ENCODE measurements at regions not wholly inside any gene's neighbourhood (a gene's known extent, or its start where the extent isn't known, plus 50 kb on each side); places are given as distances from the start of the nearest gene placed in this dataset.

GRCh38 chr5:3214396-3214795 lies 381.2 kb upstream of the IRX1 start:
- Histone ChIP-seq H3K9ac (no peak overlapping the region), H3K27me3 (ENCODE audit: insufficient read depth) (no peaks in the 10 kb centered on the region), H2AFZ (ENCODE audit: low read depth) (no peak overlapping the region), H3F3A (replicated peaks; ENCODE audit: insufficient read depth) (no peaks in the 10 kb centered on the region), H3K36me3 (replicated peaks in 1 of 2; ENCODE audit: control insufficient read depth in 1 of 2, insufficient read depth in 2 of 2, low read length in 1 of 2) (no peaks in the 10 kb centered on the region), H3K4me3 (ENCODE audit: low read depth in 2 of 2, low read length in 1 of 2) (no peak overlapping the region), H3K9me3 (no peaks in the 10 kb centered on the region), H3K79me2 (ENCODE audit: insufficient read depth) (no peaks in the 10 kb centered on the region), H4K20me1 (ENCODE audit: insufficient read depth) (no peaks in the 10 kb centered on the region), H3K27ac (ENCODE audit: low read depth in 2 of 2, low read length in 1 of 2) (no peak overlapping the region), H3K4me1 (ENCODE audit: control insufficient read depth in 1 of 2, insufficient read depth in 2 of 2, low read depth in 1 of 2, low read length in 1 of 2) (no peaks in the 10 kb centered on the region), H3K4me2 (no peak overlapping the region), H3K9me2 (no peaks in the 10 kb centered on the region)
- POLR2A ChIA-PET, result no interaction called here
- WGBS (ENCODE audit: low lambda C conversion rate), result 8% methylated on average over 7 of the region's 8 CpGs
- CTCF ChIA-PET, result no interaction called here
- DNase-seq, result no peak
- TF ChIP-seq EP300 (IDR thresholded peaks at IDR 0.05; ENCODE audit: borderline replicate concordance in 1 of 2, low read depth in 1 of 2, low read length in 1 of 2), result no peak

DNA sequence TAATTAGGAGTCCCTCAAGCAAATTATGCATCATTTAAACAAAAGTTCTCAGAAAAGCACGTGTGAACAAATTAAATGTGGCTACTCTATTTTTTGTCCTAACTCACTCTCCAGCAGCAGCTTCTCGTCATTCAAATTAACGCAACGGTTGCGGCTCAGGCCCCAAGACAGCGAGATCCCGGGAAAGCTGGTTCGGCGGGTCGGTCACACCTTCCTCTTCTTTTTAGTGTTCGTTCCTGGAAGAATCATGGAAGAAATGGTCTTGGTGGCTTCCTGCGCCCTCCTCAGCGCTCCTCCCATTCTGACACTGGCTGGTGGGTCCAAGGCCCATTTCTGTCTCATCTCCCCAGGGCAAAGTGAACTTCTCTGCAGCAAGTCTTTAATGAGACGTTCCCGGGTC lies 382.8 kb upstream of the IRX1 start:
- Histone ChIP-seq H3K4me2 (no peak overlapping the region), H3K4me3 (ENCODE audit: low read depth in 2 of 2, low read length in 1 of 2) (no peak overlapping the region), H3K27me3 (ENCODE audit: insufficient read depth) (no peaks in the 10 kb centered on the region), H3K9ac (no peak overlapping the region), H3K27ac (ENCODE audit: low read depth in 2 of 2, low read length in 1 of 2) (no peak overlapping the region), H3K9me2 (no peaks in the 10 kb centered on the region), H2AFZ (ENCODE audit: low read depth) (no peak overlapping the region), H3K4me1 (ENCODE audit: control insufficient read depth in 1 of 2, insufficient read depth in 2 of 2, low read depth in 1 of 2, low read length in 1 of 2) (no peaks in the 10 kb centered on the region), H3K9me3 (no peaks in the 10 kb centered on the region), H3K79me2 (ENCODE audit: insufficient read depth) (no peaks in the 10 kb centered on the region), H4K20me1 (ENCODE audit: insufficient read depth) (no peaks in the 10 kb centered on the region), H3K36me3 (replicated peaks in 1 of 2; ENCODE audit: control insufficient read depth in 1 of 2, insufficient read depth in 2 of 2, low read length in 1 of 2) (no peaks in the 10 kb centered on the region), H3F3A (replicated peaks; ENCODE audit: insufficient read depth) (no peaks in the 10 kb centered on the region)
- ChIA-PET POLR2A (no interaction called here), CTCF (no interaction called here)
- 22% methylated on average over 15 of the region's 15 CpGs for whole genome bisulfite sequencing (ENCODE audit: low lambda C conversion rate)
- DNase-seq, result no peak
- TF ChIP-seq, protein P1, sequence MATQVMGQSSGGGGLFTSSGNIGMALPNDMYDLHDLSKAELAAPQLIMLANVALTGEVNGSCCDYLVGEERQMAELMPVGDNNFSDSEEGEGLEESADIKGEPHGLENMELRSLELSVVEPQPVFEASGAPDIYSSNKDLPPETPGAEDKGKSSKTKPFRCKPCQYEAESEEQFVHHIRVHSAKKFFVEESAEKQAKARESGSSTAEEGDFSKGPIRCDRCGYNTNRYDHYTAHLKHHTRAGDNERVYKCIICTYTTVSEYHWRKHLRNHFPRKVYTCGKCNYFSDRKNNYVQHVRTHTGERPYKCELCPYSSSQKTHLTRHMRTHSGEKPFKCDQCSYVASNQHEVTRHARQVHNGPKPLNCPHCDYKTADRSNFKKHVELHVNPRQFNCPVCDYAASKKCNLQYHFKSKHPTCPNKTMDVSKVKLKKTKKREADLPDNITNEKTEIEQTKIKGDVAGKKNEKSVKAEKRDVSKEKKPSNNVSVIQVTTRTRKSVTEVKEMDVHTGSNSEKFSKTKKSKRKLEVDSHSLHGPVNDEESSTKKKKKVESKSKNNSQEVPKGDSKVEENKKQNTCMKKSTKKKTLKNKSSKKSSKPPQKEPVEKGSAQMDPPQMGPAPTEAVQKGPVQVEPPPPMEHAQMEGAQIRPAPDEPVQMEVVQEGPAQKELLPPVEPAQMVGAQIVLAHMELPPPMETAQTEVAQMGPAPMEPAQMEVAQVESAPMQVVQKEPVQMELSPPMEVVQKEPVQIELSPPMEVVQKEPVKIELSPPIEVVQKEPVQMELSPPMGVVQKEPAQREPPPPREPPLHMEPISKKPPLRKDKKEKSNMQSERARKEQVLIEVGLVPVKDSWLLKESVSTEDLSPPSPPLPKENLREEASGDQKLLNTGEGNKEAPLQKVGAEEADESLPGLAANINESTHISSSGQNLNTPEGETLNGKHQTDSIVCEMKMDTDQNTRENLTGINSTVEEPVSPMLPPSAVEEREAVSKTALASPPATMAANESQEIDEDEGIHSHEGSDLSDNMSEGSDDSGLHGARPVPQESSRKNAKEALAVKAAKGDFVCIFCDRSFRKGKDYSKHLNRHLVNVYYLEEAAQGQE (IDR thresholded peaks at IDR 0.05; ENCODE audit: low read depth, low read length), result no peak
- TF ChIP-seq CHD2 (IDR thresholded peaks at IDR 0.05; ENCODE audit: low read length, partially characterized antibody), result no peak
- no peak for TF ChIP-seq EP300 (IDR thresholded peaks at IDR 0.05; ENCODE audit: borderline replicate concordance in 1 of 2, low read depth in 1 of 2, low read length in 1 of 2)
- TF ChIP-seq MAX (IDR thresholded peaks at IDR 0.05; ENCODE audit: low read depth), result no peak
- TF ChIP-seq FOXJ3 (CRISPR knock-in tag; IDR thresholded peaks at IDR 0.05), result no peak
- no peak for TF ChIP-seq TEAD4 (IDR thresholded peaks at IDR 0.05; ENCODE audit: borderline replicate concordance, insufficient read depth)

DNA sequence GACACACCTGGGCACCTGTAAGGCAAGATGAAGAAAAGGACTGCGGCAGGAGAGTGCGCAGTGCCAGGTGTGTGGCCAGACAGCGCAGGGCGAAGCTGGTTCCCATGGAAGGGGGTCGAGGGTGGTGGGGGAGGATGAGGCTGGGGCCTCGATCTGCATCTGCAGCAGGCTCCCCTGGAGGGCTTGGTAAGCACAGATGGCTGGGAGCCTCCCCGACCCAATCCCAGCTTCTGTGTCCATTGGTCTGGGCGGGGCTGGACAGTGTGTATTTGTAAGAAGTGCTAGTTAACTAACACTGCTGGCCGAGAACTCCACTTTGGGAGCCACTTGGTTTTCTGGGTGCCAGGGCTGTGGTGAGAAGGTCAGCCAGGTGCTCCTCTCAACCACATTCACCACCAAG lies 385.1 kb upstream of the IRX1 start:
- Histone ChIP-seq H3K4me1 (ENCODE audit: control insufficient read depth in 1 of 2, insufficient read depth in 2 of 2, low read depth in 1 of 2, low read length in 1 of 2) (no peaks in the 10 kb centered on the region), H3K4me2 (no peak overlapping the region), H3K9me3 (no peaks in the 10 kb centered on the region), H4K20me1 (ENCODE audit: insufficient read depth) (no peaks in the 10 kb centered on the region), H3F3A (replicated peaks; ENCODE audit: insufficient read depth) (no peaks in the 10 kb centered on the region), H2AFZ (ENCODE audit: low read depth) (no peak overlapping the region), H3K9me2 (no peaks in the 10 kb centered on the region), H3K9ac (no peak overlapping the region), H3K36me3 (replicated peaks in 1 of 2; ENCODE audit: control insufficient read depth in 1 of 2, insufficient read depth in 2 of 2, low read length in 1 of 2) (no peaks in the 10 kb centered on the region), H3K79me2 (ENCODE audit: insufficient read depth) (no peaks in the 10 kb centered on the region), H3K27ac (ENCODE audit: low read depth in 2 of 2, low read length in 1 of 2) (no peak overlapping the region), H3K4me3 (ENCODE audit: low read depth in 2 of 2, low read length in 1 of 2) (no peak overlapping the region), H3K27me3 (ENCODE audit: insufficient read depth) (no peaks in the 10 kb centered on the region)
- 8% methylated on average over 9 of the region's 9 CpGs for WGBS (ENCODE audit: low lambda C conversion rate)
- ChIA-PET POLR2A (no interaction called here), CTCF (no interaction called here)
- DNase-seq, result no peak
- TF ChIP-seq YY1 (IDR thresholded peaks at IDR 0.05; ENCODE audit: low read depth) (no peak), TCF12 (IDR thresholded peaks at IDR 0.05) (no peak), MXI1 (IDR thresholded peaks at IDR 0.05; ENCODE audit: low read depth, low read length) (no peak), SIN3A (IDR thresholded peaks at IDR 0.05; ENCODE audit: borderline replicate concordance, low read depth, low read length) (no peak), ZBTB33 (IDR thresholded peaks at IDR 0.05; ENCODE audit: borderline replicate concordance, low read depth) (no peak), CTCF (IDR thresholded peaks at IDR 0.05) (no peak), MAX (IDR thresholded peaks at IDR 0.05; ENCODE audit: low read depth) (no peak), FOXJ3 (CRISPR knock-in tag; IDR thresholded peaks at IDR 0.05) (no peak), GABPA (IDR thresholded peaks at IDR 0.05; ENCODE audit: low read depth) (no peak), EP300 (IDR thresholded peaks at IDR 0.05; ENCODE audit: borderline replicate concordance in 1 of 2, low read depth in 1 of 2, low read length in 1 of 2) (no peak)
